HG03103 (cell line): ENCODE measurements at regions not wholly inside any gene's neighbourhood (a gene's known extent, or its start where the extent isn't known, plus 50 kb on each side); places are given as distances from the start of the nearest gene placed in this dataset.

Source experiments
- ATAC-seq: cut with Tn5 transposase; IDR thresholded peaks from one replicate; pipeline ENCODE4 v1.9.1; 2021; ENCODE audit warnings: low read depth; ENCODE audit not compliant: unreplicated experiment

DNA sequence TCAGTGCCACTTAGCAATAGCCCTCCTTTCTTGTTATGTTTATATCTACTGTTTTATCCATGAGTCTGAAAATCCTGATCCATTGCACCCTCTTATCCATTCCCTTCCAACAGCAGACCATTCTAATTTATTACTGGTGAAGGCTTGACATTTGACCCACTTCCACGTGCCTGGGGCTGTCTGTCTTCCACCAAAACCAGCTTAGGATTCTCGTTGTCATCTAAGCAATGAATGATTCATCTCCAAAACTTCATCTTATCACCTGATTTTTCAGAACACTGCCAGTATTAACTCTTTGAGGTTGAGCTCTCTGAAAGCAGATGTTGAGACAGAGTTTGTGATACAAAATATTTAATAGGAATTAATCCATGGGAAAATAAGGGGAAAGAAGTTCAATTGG lies 277.8 kb upstream of the FBXL7 start:
- no peak for ATAC-seq

DNA sequence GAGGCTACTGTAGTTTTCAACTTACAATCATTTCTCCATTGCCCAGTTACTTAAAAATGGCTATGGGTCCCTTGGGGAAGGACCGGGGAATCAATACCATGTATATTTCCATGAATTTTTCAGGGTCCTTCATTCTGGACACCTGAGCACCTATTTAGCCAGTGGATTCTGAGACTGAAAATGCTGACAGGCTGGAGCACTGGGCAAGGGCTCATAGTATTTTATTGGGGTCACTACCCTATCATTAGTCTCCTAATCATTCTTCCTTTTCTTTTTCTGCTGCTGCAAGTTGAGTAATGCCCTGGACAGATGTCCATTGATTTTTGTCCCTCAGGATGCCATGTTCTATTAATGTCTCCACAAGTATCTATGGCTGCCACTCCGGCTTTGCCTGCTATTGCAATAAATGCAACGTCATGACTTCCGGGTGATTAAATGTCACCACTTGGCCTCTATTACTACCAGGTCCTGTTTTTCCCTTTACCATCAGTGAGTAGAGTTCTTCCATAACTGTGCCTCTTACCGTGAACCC lies 279.3 kb upstream of the FBXL7 start:
- no peak for ATAC-seq

DNA sequence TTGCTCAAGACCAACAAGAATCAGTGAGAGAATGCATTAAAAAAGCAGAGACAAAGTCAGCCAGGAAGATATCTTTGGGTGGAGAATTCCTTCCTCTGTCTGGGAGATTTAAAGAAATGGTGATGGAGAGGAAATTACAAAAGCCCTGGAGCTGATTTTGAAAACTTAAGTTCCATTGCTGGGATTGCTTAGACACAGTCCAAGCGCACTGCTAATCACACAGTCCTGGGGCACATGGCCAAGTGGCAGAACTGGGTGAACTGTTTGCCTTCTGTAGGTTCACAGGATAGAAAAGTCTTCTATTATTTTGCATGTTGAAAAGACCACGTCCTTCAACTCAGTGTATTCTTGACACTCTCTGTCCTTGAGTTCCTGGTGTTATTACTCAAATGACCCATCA lies 284.9 kb upstream of the FBXL7 start:
- no peak for ATAC-seq

DNA sequence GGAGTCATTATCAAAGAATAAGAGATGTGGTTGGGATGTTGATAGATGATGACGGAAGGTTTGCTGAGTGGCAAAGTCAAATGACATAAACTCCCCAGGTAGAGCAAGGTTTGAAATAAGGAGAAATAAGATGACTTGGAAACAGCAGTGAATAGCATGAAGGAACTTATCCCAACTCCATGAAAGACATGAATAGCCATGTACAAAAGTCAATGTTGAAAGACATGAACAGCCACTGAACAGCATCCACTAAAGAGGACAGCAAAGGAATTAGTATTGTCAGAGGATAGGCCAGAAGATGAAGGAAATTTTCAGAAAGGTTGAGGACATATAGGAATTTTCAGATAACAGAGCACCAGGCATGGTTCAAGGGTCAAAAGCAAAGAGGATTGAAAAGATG lies 286.0 kb upstream of the FBXL7 start:
- ATAC-seq = no peak

DNA sequence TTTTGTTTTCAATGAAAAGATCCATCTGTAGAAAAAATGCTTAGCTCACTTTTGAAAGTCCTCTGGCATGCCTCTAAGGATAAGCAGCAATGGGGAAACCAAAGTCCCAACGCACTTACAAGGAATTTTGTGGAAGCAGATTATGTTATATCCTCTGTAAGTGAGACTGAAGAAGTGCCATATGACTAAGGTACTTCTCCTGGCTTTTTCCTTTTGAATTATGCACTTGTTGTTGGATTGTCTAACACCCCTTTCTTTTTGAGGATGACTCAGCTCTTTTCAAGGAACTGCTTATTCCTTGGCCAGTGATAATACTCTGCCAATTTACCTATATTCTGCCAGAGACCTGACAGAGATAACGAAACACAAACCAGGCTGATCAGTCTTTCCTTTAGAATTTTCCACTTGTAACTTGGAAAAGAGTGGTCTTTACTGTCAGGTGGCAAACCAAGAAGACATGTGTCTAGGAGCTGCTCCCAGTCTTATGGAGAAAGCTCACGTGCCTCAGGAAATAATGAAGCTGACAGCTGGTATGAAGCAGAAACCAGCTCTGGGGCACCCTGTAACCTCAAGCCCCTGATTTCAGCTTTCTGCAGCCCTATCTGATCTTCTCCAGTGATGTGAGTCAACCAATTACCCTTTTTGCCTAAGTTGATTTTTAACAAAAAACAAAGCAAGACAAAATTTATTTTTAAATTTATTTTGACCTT lies 290.8 kb upstream of the FBXL7 start:
- no peak for ATAC-seq

DNA sequence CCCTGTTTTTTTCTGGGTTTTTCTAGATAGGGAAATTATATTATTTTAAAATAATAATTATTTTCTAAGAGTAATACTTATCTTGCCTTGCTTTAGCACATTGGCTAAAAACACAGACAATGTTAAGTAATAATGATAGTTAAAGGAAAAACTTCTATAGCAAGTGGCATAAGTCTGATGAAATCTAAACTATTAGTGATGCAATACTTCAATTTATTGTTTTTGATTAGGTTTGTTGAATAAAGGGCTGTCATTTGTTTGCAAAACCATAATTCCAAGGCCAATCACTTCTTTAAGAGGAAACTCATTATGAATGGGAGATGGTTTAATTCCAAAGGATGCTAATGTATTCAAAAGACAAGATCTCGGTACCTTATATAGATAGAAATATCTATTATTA lies 293.8 kb upstream of the FBXL7 start:
- no peak for ATAC-seq

DNA sequence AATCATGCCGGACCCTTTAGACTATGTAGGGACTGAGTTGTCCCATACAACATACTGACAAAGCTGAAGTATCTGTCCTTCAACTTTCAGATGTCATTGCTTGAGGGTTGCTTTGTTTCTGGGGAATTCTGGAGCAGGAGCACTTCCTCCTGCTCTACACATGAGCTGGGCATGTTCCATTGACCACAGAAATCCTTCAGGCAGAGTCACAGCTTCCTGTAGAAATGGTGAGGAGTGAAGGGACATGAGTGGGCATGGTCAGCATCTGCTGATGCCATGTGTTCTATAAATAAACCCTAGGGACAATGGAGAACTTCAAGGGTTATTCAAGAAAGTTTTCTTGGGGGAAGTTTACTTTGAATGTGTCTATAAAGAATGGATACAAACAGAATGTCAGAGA lies 296.6 kb upstream of the FBXL7 start:
- ATAC-seq = no peak

DNA sequence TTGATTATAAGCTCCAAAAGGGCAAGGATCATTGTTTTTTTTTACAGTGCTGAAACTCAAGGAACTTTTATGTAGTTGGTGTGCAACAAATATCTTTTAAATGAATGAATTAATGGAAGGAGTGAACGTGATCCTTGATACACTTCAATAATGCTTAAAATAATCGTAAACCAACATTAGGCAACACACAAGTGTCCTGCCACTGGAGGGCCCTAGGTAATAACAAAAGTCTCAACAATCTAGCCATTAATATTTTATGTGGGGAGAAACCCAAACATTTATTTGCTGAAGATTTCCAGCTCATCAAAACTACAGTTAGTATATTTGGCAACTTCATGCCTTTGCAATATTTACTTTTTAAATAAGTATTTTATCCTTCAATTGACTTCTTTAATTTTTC lies 309.0 kb upstream of the FBXL7 start:
- ATAC-seq = no peak

DNA sequence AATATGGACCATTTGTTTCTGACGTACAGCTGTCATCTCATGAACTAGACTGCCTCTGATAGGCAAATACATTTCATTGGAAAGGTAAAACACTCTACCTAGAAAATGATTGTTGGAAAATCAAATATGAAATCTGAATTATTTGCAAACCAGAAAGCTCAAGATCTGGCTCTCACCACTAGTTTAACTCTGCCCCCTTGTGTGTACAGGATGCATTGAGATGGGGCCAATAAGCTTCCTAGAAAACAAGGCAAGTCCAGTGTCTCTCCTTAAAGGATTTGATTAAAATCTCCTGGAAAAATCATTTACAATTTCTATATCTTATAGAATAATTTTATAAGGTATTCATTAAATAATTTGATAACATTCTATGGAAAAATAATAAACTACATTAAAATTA lies 311.9 kb upstream of the ANKH start:
- no peak for ATAC-seq

DNA sequence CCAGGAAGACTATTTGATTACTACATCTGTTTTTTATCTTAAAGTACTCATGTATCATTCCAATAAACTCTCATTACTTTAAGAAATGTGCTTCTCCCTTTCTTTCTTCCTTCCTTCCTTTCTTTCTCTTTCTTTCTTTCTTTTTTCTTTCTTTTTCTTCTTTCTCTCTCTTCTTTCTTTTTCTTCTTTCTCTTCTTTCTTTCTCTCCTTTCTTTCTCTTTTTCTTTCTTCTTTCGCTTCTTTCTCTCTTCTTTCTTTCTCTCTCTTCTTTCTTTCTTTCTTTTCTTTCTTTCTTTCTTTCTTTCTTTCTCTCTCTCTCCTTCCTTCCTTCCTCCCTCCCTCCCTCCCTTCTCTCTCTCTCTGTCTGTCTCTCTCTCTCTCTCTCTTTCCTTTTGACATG lies 298.6 kb upstream of the ANKH start:
- ATAC-seq = no peak

DNA sequence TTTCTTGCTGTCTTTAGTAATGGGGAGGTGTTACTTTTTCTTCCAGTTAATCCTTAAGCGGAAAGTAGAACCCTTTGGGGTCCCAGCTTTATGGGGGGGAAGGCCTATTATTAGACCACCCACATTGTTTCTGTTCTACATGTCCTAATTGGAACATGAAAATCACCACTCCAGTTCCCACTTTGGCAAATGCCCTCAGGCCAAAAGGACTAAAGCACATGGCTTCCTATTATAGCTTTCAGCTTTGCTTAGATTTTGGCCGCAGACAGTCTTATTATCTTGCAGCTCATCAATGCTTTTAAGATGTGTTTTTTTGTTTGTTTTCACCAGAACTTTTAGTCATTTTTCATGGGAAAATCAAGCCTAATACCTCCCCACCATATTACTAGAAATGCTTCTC lies 296.8 kb upstream of the ANKH start:
- ATAC-seq = no peak

DNA sequence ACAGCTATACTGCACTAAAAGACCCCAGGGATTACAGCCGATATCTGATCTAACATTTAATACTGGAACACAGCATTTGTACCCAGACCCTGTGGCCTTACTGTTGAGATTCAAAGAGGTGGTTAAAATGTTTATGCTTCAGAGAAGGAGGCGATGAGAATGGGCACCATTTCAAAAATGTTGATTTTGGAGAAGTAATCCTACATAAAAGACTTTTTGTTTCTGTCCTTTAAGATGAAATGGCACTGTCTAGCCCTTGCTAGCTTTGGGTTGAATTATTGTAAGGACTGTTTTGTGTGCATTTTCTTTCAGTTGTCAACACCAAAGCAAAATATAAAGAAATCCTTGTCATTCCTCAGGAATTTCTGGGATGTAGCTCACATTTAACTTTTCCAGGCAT lies 288.5 kb upstream of the ANKH start:
- no peak for ATAC-seq

DNA sequence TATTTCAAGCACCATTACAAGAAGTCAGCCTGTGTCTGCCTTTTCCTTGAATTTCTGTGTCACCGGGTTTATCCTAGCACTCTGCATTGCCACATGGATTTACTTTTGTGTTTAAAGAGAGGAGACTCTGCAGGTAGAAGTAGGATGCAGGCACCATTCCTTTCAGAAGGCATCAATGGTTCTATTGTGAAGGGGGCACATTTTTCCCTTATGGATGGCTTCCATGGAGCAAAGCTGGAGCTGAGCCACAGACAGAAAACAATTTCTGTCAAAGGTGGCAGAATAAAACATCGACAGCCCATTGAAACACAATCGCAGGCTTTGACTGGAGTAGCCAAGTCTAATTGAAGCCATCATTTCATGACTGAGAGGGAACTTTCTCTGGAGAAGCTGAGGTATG lies 288.0 kb upstream of the ANKH start:
- no peak for ATAC-seq

DNA sequence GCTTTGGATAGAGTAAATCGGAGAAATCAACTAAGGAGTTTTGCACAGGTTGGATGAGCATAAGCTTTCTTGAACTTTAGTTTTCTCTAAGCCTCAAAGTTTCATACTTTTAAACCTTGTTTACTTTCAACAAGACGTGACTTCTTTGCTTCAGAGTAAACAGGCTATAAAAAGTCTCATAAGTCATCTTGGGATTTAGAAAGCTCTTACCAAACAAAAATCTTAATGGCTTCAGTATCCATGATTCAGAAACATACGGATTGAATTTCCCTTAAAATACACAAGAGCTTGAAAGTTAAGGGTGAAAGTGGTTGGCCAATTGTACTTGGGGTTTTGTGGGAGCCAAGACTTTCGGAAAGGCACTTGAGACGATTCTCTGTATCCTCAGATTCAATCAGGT lies 270.9 kb upstream of the ANKH start:
- ATAC-seq = no peak

DNA sequence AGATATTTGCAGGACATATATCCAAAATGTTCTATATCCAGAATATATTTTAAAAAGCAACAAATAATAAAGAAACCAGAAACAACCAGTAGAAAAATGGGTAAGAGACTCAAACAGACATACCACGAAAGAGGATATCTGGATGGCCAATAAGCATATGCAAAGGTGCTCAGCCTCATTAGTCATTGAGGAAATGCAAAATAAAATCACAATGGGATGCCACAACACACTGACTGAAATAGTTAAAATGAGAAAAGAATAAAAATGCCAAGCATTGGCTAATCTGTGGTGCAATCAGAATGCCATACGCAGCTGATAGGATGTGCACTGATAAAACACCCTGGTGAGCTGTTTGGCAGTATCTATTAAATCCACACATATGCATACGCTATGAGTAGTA lies 265.8 kb upstream of the ANKH start:
- no peak for ATAC-seq

DNA sequence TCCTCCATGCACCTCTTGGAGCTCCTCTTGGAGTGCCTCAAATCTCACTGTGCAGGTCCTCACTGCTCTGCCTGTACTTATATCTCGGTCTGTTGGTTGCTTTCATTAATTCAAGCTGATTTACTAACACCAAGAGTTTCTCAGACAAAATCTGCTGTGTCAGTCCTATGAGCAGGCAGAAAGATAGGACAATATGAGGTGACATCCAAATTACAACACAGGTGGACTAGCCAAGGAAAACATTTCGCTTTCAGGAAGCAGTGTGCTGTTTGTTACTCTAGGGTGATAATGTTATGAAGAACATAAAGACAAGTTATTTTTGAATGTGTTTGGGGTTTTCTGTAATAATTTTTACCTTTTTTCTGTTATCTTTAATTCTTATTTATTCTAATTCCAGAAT lies 264.1 kb upstream of the ANKH start:
- ATAC-seq = no peak

DNA sequence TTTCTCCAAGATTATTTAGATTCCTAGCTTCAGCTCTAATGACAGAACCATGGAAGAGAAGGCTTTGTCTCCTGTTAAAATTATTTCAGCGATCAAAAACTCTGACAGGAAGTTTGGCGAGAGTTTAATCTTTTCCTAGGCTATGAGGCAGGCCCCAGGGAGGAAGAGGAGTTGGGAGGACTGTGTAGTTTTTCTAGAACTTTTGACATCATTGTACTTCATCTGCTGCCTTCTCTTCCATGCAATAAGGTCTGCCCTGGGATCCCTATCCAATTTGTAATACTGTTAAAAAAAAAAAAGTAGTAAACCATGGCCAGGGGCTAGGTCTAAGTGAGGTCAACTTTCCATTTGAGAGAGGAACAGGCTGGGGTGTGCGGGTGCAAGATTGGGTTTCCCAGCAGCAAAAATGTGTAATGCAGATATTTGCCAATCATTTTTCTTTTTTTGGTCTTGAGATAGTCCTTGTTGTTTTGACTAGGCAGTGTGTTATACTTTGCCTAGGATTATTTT lies 261.9 kb upstream of the ANKH start:
- no peak for ATAC-seq

DNA sequence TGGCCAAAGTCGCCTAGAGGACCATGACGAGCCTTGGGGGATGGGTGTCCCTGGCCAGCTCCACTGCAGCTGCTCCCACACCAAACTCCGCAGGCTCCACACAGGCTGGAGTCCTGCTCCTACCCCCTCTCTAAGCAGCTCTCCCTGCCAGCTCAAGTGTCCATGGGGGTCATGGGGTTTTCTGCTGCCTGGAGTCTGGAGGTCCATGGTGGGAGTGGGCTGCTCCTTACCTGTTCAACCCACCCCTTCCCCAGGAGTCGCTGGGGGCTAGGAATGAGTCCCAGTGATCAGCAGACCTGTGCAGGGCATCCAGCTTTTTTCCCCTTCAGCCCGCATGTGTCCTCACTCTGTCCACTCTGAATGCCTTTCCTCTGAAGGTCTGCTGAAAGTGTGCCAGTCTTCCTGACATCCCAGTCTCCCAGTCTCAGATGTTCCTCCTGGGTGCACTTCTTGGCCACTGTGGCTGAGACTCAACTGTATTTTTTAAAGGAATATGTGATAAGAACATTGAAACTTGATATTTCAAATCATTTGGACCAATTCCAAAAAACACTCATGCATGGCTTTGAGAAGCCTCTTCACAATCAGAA lies 261.3 kb upstream of the ANKH start:
- ATAC-seq = no peak

DNA sequence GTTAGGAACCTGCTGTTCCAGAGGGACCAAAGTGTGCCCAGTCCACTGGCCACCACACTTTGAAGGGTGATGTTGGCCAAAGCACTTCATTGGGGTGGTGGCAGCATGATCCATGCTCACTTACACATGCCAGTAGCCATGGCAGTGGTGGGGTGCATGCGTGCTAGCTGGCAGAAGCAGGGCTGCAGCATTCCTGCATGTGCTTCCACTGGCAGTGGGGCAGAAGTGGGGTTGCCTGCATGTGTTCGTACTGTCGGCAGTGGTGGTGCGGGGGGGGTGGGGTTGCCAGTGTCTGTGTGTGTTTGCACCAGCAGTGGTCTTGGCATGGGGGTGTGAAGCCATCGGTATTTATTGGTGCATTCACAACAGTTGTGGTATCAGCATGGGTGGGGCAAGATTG lies 260.3 kb upstream of the ANKH start:
- no peak for ATAC-seq

DNA sequence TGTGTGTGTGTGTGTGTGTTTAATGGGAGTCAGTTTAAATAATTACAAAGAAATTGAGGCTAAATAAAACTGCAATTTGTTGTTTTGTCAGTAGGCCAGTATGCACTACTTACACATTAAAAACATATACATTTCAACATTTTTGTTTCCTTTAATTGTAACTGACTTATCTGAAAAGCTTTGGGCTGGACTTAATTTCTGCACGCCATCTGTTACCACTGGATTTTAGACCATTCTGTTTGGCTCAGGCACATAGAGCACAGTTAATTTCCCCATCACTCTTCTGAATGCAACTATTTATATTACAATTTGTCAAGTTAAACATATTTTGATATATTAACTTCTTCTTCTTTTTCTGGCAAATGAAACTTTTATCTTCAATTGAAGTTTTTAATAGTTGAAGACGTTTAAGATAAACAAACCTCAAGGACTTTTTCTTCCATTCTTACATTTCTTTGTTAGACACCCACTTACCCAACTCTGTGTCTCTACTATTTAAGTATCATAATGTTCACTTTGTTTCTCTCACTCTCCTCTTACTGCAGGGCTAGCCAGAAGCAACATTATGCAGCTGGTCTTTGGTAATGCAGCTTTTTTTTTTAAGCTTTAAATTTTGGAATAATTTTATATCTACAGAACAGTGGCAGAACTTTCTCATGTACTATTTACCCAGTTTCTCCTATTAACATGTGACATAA lies 253.4 kb upstream of the ANKH start:
- ATAC-seq = no peak

DNA sequence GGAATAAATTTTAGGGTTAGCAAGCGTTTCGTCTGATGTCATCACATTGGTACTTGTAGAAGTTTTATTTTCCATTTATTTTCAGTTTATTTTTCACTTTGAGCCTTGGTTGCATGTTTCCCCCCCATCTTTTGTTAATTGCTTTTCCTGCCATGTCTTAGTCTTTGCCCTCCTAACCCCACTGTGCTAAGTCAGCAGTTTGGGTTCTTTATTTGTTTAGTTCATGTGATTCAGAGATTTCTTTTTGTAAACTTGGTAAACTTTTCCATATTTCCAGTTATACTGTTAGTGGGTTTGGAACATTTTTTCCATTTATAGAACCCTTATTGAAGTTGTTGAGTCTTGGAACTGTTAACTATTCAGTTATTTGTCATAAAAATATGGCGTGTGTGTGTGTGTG lies 252.9 kb upstream of the ANKH start:
- ATAC-seq = no peak

DNA sequence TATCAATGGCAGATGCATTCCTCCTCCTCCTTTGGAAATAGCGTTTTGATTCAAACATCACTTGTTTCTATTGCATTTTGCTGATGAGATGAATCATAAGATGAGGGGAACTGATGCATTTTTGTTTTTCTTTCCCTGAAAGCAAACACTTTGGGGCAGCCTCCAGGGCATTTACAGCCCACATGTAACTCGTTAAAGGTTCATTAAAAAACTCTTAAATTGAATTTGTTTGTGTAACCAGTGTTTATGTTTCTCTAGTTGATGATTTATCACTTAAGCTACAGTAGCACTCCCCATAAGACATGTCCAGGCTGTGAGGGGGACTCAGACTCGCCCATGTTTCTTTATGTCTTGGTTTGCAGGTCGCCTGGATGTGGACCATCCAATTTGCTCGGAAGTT lies 246.1 kb upstream of the ANKH start:
- no peak for ATAC-seq
